A549 (cell line): ENCODE measurements at regions not wholly inside any gene's neighbourhood (a gene's known extent, or its start where the extent isn't known, plus 50 kb on each side); places are given as distances from the start of the nearest gene placed in this dataset.

Experiments used
- CBX8 ChIP-seq: fragments of 200-600 bp; sonication (generic); IDR thresholded peaks from 2 replicates; pipeline ENCODE4 v1.6.1; 2016
- MAZ ChIP-seq: fragments of 150-350 bp; IDR thresholded peaks from 2 replicates; pipeline ENCODE4 v1.6.1; 2014; ENCODE audit warnings: antibody characterized with exemption, low read depth, low read length, borderline replicate concordance
- MYC ChIP-seq: IDR thresholded peaks from 2 replicates; pipeline ENCODE4 v1.6.1; 2012; ENCODE audit warnings: mild to moderate bottlenecking, inconsistent platforms, low read length, improper control_type of control experiment, borderline replicate concordance
- POLR2A ChIP-seq: IDR thresholded peaks from 2 replicates; pipeline ENCODE4 v1.6.1; 2012; ENCODE audit warnings: mild to moderate bottlenecking, low read length
- POLR2AphosphoS2 ChIP-seq: conservative IDR thresholded peaks from 2 replicates; pipeline ENCODE4 v1.6.1; 2012; ENCODE audit warnings: low read length, improper control_type of control experiment, inconsistent platforms
- RAD21 ChIP-seq, 2 experiments: fragments of >200 bp in 1 of 2; sonication (Bioruptor Twin) in 1 of 2; formaldehyde crosslinking in 1 of 2; IDR thresholded peaks in 1 of 2; conservative IDR thresholded peaks in 1 of 2; 2 replicates in 1 of 2; 3 replicates in 1 of 2; pipeline ENCODE4 v1.6.1; 2012 to 2018; ENCODE audit warnings: inconsistent platforms in 1 of 2
- RNF2 ChIP-seq: fragments of 200-600 bp; sonication (generic); IDR thresholded peaks from 2 replicates; pipeline ENCODE4 v1.6.1; 2016; ENCODE audit warnings: low read depth, mild to moderate bottlenecking, antibody characterized with exemption, moderate library complexity, borderline replicate concordance
- ZC3H11A ChIP-seq: fragments of 450-650 bp; IDR thresholded peaks from 2 replicates; pipeline ENCODE4 v1.6.1; 2014; ENCODE audit warnings: antibody characterized with exemption, mild to moderate bottlenecking
- TF ChIP-seq, protein P1 (sequence below): fragments of >200 bp; sonication (Bioruptor Twin); formaldehyde crosslinking; IDR thresholded peaks from 3 replicates; pipeline ENCODE4 v1.5.1; 2016
- TF ChIP-seq, protein P2 (sequence below): fragments of 250-450 bp; sonication (Bioruptor Pico); IDR thresholded peaks from 2 replicates; pipeline ENCODE4 v1.5.0; 2021; ENCODE audit warnings: mild to moderate bottlenecking, moderate library complexity, borderline replicate concordance
- TF ChIP-seq, protein P3 (sequence below): IDR thresholded peaks from 2 replicates; pipeline ENCODE4 v1.6.1; 2012

DNA sequence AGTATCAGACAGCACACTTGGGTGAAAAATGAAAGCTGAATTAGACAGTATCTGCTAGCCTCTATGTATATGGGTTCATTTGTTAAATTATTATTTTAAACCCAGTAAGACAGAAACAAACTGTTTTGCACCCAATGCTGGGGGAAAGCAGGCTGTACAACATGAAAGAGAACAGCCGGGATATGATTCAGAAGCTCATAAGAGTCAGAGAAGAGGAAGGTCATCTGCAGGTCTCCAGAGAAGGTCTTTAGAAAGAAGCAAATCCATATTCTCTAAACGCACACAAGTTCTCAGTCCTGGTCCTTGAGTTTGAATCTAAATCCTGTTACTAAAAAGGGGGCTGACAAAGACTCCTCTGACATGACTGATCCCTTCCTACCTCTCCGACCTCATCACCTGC is 155.1 kb downstream of the SIPA1L2 start:
- TF ChIP-seq, protein P1, sequence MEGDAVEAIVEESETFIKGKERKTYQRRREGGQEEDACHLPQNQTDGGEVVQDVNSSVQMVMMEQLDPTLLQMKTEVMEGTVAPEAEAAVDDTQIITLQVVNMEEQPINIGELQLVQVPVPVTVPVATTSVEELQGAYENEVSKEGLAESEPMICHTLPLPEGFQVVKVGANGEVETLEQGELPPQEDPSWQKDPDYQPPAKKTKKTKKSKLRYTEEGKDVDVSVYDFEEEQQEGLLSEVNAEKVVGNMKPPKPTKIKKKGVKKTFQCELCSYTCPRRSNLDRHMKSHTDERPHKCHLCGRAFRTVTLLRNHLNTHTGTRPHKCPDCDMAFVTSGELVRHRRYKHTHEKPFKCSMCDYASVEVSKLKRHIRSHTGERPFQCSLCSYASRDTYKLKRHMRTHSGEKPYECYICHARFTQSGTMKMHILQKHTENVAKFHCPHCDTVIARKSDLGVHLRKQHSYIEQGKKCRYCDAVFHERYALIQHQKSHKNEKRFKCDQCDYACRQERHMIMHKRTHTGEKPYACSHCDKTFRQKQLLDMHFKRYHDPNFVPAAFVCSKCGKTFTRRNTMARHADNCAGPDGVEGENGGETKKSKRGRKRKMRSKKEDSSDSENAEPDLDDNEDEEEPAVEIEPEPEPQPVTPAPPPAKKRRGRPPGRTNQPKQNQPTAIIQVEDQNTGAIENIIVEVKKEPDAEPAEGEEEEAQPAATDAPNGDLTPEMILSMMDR: no peak
- TF ChIP-seq RNF2: no peak
- no peak for TF ChIP-seq ZC3H11A
- TF ChIP-seq POLR2A: no peak
- TF ChIP-seq POLR2AphosphoS2: no peak
- no peak for TF ChIP-seq CBX8
- TF ChIP-seq RAD21 (conservative IDR thresholded peaks at IDR 0.05 in 1 of 2, IDR thresholded peaks at IDR 0.05 in 1 of 2): no peak
- TF ChIP-seq, protein P2, sequence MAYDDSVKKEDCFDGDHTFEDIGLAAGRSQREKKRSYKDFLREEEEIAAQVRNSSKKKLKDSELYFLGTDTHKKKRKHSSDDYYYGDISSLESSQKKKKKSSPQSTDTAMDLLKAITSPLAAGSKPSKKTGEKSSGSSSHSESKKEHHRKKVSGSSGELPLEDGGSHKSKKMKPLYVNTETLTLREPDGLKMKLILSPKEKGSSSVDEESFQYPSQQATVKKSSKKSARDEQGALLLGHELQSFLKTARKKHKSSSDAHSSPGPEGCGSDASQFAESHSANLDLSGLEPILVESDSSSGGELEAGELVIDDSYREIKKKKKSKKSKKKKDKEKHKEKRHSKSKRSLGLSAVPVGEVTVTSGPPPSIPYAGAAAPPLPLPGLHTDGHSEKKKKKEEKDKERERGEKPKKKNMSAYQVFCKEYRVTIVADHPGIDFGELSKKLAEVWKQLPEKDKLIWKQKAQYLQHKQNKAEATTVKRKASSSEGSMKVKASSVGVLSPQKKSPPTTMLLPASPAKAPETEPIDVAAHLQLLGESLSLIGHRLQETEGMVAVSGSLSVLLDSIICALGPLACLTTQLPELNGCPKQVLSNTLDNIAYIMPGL: no peak
- no peak for TF ChIP-seq MAZ
- TF ChIP-seq, protein P3, sequence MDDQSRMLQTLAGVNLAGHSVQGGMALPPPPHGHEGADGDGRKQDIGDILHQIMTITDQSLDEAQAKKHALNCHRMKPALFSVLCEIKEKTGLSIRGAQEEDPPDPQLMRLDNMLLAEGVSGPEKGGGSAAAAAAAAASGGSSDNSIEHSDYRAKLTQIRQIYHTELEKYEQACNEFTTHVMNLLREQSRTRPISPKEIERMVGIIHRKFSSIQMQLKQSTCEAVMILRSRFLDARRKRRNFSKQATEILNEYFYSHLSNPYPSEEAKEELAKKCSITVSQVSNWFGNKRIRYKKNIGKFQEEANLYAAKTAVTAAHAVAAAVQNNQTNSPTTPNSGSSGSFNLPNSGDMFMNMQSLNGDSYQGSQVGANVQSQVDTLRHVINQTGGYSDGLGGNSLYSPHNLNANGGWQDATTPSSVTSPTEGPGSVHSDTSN: no peak
- no peak for TF ChIP-seq MYC
